Activated CD8-positive, alpha-beta memory T cell treated with anti-CD3 and anti-CD28 coated beads, Interleukin-2, amount 50 U/mL, for 1 hour (primary cell): ENCODE measurements at regions not wholly inside any gene's neighbourhood (a gene's known extent, or its start where the extent isn't known, plus 50 kb on each side); places are given as distances from the start of the nearest gene placed in this dataset.

Source experiments
- DNase-seq: peaks from one replicate; pipeline ENCODE4 v3.0.0-alpha.2; 2020; ENCODE audit errors: extremely low read depth

DNA sequence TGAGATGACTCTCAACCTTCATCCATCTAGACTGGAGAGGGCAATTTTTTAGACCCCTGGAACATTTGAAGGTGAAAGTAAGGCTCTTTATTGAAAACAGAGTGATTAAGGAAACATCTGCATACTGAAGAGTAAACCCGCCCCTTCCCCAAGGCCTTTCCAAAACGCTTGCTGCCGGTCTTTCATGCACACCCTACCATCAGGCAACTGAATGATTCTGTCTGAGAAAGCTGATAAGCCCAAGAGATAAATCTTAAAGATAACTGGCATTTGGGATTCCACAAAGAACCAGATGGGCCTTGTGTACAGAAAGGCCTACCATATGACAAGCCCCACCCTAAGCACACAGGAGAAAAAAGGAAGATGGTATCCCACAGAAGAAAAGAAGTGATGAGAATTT lies 54.4 kb upstream of the PIK3R1 start:
- DNase-seq = no peak

DNA sequence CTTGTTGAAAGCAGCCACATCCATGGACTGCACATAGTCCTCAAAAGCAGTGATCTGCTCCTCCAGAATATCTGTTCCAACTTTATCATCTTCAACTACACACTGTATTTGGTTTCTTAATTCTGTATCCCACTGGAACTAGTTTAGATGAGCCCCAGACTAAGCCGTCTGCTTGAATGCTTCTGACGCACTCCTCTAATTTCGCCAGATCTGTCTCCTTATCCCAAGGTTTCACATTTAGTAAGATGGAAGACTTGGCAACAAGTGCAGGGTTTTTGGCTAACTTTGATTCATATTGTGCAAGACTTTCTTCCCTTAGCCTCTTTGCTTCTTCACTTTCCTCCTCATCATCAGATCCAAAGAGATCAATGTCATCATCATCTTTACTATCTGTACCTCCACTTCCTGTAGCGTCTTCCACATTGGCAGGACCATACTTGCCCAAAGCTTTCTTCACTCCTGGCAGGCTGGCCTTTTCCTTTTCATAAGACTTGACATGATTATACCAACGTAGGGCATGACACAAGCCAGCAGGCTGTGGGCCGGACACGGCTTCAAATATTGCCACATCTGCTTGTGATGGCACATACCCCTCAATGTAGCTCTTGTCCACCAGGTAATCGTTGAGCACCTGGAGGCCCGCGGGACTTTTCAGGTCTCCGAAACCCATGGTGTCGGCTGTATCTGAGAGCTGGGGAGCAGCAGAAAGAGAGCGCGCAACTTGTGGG lies 56.2 kb upstream of the PIK3R1 start:
- no peak for DNase-seq

DNA sequence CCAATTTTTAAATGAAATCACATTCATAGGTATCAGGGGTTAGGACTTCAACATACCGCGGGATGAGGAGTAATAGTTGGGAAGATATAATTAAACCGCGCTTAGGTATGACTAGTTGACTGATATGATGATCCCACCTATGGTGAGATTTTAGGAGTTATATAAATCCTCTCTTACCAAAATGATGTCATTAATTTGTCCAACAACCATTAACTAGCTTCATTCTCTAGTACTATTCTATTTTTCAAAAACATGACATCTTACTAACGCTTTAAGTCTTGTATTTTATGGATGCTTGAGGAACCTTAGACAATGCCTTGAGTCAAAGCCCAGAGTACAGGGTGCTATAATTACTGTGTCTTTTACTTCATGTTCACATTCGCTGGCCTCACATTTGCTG lies 59.6 kb upstream of the PIK3R1 start:
- DNase-seq = no peak

DNA sequence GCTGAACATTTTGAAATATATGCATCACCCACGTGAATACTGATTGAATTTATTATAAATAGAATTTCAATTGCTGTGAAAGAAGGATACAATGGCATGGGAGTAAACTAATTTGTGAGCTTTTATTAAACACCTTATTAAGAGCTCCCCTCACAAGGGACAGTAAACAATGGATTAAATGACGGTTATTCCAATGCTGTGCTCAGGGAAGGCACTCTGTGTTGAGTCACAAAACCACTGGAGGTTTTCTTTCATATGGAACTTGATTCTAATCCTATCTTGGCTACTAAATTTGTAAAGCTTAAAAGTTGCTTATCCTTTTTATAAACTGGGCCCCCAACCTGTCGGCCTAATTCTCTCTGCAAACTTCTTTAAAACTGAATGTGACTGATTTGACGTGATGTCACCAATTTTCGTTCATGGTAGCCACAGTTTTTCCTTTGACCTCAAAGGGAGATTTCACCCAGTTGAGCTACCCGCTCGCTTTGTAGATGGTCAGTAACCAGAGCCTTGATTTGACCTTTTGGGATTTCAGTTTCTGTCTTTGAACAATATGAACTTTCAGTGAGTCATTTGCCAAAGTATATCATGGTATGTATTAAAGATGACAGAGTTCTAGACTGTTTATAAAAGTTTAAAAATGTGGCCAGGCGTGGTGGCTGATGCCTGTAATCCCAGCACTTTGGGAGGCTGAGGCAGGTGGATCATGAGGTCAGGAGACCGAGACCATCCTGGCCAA lies 61.3 kb upstream of the PIK3R1 start:
- DNase-seq = no peak

DNA sequence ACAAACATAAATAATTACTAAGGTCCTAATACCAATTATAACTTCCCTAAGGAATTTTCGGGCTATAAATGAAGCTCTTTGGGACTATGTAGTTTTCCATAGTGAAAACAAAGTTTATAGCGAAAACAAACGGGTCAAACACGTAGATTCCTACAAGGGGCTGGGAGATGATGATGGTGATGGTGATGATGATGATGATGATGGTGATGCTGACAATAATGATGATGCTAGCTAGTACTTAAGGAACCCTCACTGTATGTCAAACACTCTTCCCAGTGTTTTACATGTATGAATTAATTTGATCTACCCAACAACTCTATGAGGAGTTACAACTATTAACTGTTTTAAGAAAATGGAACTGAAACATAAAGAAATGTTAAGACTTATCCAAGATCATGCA lies 63.7 kb upstream of the PIK3R1 start:
- no peak for DNase-seq

DNA sequence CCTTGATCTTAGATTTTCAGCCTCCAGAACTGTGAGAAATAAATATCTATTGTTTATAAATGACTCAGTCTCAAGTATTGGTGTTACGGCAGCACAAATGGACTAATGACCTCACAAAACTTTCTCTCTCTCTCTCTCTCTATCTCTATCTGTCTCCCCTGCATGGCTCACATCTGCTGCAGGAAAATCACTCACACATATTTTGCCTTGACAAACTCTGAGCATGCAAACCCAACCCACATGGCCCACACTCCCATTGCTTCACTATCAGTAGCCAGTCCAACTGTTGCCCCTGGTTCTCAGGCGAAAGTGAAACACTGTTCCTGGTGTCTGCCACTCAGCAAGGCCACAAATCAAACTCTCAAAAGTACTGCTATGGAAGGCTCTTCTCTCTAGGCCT lies 66.4 kb upstream of the PIK3R1 start:
- DNase-seq = no peak

DNA sequence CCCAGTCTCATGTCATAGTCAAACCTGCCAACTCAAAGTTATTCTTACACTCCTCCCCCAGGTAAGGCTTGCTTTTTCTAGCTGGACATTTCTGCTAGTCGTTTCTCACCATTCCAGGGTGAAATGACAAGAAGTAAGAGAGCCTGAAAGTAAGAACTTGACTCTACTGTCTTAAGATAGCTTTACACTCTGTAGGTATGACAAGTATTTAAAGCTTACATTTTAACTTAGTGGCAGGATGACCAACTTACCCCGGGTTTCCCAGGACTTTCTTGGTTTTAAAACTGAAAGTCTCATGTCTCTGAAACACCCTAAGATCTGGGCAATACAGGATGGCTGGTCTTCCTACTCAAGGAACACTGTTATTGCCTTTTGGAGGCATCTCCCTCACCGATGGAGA lies 67.5 kb upstream of the PIK3R1 start:
- DNase-seq = no peak

DNA sequence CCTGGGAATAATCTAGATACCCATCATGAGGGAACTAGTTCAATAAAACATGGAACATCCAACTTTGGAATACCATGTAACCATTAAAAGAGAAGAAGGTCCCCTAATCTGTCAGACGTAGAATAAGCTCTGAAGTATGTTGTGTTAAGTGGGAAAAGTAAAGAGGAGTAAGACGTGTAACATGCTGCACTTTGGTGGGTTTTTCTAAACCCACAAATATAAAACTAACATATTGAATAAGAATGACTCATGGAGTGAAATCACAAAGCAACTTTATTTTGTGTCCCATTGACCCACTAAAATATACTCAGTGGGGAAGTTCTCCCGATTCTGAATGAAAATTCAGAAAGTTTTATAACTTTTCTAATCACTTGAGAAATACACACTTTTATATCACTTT lies 67.9 kb upstream of the PIK3R1 start:
- no peak for DNase-seq

DNA sequence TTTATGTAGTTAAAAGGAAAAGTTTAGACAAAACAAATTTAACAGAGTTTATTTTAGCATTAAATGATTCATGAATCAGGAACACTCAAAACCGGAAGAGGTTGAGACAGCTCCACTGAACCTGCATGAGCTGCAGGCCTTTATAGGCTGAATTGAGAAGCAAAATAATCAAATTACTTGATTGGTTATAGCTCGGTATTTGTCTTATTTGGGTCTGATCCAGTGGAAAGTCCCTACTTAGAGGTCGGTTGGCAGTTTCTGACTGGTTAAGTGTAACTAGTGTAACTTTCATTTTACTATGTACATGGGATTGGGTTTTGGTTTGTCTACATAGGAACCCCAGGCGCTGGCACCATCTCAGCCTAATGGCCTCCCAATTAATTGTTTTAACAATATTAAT lies 74.1 kb upstream of the PIK3R1 start:
- no peak for DNase-seq

DNA sequence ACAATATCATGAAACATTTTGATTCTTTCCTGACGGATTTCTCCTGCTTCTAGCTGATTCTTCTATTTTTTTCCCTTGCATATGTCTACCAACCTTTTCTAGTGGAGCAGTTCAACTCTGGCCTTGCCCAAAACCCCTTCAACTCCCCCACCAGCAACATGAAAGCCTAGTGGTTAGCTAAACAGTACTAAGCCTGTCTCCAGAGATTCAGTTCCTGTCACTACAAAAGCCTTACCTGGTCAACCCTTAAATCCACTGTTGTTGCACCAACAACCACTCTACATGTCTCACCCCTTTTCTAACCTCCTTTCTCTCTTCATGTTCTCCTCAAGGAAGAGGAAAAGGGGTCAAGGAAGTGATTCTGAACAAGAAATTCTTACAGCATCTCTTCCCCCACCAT lies 74.8 kb upstream of the PIK3R1 start:
- no peak for DNase-seq

DNA sequence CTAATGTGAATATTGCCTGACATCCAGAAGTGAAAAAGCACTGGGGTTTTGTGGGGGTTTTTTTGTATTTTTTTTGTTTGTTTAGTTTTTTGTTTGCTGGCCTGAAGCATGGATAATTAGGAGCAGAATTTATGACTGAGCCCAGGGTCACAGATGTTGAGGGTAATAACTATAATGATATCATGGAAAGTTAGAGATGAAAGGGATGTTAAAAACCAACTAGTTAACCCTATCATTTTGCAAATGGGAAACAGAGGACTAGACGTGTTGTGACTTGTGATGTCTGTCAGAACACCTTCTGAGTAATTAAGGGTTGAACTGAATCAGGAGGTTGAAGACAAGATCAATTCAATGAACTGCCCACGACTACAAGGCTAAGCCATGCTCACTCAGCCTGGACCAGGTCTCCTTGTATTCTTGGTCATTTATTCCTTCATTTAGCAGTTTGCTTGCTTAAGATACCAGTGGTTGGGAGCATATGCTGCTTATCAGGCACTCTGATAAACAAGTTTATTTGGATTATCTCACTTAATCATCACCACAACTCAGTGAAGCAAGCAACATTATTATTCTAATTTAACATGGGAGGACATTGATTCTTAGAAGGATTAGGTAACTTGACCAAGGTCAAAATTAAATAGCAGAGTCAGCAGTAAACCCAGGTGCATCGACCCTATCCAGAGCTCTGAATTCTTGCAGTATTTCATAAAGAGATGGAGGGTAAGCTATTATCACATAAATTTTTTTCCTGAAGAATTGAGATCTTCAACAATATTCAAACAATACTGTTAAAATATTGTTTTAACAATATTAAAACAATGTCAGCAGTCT lies 75.7 kb upstream of the PIK3R1 start:
- DNase-seq = no peak

DNA sequence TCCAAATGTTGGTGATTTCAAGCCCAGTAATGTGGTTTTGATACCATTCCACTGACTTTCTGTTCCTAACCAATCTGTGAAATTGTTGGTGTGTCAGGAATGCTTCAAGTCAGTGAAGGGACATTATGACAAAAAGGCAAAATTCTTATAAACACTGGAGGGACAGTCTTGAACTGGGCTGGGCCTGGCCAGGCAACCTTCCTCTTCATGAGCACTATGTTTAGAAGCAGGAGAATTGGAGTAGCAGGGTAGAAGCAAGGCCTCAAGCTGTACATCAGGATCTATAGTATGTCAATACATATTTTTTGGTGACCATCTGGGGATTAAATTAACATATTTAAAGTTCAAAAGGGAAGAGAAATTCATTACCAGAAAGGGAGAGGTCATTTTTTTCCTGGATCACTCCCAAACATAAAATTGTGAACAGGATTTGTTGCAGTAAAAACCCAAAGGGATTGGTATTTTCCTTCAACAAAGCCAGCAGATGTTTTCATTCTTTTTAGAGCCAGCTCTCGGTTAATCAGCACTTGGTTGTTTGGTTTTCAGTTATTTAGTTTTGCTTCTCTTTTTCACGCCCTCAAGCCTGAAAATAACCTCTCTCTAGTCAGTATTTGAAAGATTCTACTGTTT lies 77.9 kb upstream of the PIK3R1 start:
- no peak for DNase-seq

DNA sequence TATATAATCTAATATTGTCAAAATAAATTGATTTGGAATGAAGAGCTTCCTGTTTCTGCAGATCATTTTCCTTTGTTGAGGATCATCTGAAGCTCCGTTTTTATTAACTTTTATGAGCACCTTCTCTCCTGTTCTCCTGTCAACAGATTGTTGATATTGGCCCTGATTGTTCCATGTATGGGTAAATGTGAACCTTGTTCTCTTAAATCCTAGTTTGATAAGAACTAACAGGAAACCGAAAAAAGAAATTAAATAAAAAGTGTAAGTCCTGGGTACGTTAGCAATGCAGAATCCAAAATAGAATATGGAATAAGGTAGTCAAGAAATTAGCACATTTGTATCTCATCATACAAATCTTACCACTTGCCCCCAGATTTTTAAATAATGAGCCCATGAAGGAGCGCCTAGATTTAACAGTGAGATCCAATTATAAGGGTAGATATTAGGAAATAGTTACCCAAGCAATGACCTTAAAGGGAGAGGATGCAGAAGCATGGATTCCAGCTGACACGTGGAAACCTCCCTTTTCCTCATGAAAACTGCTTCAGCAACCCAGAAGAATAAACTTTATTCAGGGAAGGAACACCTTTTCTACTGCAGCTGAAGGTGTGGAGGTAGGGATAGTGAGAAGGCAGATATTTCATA lies 80.8 kb upstream of the PIK3R1 start:
- no peak for DNase-seq

DNA sequence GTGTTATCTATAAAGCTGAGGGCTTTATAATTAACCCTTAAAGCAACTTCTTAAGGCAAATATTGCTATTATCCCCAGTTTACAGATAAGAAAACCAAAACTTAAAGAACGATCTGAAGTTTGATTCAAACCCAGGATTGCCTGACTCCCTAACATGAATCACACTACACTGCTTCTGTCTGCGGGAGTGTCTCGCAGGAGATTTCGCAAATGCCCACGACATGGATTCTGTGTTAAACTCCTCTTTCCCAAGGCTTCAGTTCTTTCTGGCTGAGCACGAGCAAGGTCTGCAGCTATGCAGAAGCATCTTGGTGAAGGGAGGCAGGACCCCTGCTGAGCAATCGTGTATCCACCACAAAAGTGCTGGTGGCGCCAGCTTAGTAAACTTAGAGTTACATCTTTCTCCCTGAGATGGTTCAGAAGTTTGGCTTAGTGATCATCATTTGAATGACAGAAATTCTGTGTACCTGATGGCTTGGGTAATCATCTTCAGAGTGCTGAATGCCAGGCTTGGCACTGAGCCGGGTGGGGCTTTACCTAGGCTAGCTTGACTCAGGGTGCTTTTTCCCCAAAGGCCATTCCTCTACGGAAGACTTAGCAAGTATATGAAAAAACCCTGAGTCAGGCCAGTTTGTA lies 81.4 kb upstream of the PIK3R1 start:
- DNase-seq = no peak

DNA sequence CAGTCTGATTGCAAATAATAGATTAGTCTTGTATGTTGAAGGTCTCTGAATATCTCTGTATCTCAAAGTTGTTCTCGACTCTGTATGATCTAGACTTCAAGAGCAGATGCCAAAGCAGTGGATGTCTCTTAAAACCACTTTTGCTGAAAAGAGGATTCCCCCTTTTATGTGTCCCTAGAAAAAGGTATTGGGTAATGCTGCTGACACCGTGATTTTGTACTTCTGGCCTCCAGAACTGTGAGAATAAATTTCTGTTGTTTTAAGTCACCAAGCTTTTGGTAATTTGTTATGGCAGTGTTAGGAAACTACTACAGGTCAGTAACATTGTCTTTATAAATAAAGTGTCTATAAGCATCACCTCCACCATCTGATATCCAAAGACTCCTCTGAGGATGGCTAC lies 85.3 kb upstream of the PIK3R1 start:
- DNase-seq = no peak

DNA sequence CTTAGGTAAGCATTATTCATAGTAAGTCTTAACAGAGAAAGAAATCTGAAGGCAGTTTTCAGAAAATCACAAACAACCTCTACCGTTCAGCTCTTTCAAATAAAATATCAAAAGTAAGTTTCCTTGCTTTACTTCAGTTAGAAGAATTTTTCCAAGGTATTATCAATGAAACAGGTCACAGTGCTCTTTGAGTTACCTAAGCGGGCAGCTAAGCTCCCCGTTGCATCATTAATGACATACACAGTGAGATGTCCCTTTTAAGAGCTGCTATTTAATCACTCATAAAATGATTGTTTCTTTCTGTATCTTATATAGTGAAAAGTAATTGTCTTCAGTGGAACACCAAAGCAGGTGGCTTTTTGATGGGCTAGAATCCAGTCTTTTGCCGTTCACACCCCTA lies 86.2 kb upstream of the PIK3R1 start:
- no peak for DNase-seq

DNA sequence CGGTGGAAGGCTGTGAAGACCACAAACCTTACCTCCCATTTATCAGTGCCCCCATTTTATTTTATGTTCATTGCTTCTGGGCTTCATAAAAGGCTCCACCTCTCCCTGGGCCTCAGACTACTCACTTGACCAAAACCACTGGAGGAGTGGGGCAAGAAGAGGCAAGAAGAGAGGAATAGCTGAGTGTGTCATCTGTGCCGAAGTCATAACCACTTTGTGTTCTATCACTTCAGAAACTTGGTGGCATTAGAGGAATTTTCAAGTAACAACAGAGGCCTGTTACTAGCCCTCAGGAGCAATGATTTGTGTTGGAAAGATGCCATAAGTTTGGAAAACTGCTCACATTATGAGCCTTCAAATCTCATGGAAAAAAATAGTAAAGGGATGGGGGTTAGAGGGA lies 88.7 kb upstream of the PIK3R1 start:
- DNase-seq = no peak

DNA sequence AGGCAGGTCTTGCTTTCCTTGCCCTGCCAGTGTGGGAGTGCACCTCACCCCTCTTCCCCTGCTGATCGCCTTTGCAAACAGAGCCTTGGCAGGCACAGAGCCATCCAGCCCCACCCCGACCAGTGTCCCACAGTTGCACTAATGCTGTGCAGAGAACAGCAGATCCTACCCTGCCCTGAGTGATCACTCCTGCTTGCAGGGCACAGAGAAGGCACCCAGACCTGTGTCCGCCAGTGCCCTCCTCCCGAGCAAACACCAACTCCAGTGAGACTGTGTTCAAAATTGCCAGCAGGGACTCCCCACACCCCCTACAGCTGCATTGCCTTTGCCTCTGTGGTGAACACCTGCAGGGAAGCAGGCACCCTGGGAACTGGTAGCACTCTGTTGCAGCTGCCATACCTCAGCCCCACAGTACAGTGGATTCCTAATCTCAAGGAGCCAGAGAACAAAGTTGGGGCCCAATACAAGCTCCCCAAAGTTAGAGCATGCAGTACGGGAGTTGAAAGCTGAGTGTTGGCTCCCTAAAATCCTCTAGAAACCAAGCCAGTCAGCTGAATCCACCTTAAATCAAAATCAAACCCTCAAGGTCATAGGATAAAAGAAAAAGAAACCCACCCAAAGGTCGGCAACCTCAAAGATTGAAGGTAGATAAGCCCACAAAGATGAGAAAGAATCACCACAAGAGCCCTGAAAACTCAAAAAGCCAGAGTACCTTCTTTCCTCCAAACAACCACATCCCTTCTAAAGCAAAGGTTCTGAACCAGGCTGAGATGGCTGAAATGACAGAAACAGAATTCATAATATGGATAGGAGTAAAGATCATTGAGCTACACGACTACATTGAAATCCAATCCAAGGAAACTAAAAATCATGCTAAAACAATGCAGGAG lies 92.9 kb upstream of the PIK3R1 start:
- no peak for DNase-seq

DNA sequence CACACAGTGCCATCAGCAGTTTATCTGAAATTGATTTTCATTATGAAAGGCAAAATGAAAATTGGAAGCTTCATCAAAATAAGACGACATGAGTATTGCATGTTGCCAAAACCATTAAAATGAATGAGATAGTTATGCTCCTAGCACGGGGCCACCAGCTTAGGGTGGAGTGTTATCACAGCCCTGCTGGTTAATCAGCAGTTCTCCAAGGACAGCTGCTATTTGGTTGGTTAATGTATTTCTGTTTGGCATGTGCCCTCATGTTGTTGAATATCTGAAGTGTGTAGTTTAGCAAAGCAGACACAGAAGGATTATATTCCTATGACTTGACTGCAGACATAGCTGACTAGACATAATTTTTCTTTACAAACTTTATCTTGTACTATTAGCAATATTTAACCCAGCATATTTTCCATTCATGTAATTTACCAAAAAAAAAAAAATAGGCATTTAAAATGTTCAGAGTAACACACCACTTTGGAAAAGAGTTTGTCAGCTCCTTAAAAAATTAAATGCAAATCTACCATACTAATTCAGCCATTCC lies 98.6 kb upstream of the PIK3R1 start:
- no peak for DNase-seq

DNA sequence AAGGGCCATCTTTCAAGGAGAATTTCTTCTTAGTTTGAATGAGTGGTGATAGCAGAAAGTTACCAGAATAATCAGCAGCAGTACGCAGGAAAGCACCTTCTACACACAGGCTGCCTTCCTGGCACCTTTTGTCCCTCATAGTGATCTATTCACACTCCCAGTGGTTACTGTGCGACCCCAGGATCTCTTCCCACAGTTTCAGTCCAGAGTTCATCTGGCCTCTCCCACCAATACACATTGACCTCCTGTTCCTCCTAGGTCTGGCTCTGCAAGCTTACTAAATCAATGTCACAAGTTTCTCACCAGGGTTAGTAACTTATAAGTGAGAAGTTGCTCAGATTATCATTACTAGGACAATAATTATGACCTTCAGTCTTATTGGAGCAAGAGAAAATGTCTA lies 99.1 kb upstream of the PIK3R1 start:
- DNase-seq = no peak
